ENCODE measurements at regions not wholly inside any gene's neighbourhood (a gene's known extent, or its start where the extent isn't known, plus 50 kb on each side); places are given as distances from the start of the nearest gene placed in this dataset.

DNA sequence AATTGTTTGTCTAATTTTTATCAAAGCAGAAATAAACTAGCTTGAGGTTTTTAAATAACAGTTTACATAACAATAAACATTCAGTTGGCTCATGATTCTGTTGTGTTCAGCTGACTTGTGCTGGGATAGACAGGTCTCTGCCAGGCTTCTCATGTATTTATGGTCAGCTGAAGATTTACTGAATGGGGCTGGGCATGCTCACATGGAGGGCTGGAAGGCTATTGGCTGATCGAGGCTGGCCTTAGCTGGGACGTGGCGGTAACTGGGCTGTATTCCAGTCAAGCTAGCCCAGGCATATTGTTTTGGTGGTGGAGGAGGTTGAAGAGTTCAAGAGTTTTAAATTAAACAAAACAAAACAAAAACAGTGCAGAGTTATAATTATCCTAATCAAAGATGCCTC lies 251.0 kb upstream of the MTPN start:
- POLR2A ChIA-PET, result no interaction called here
- WGBS (ENCODE audit: insufficient coverage), result 80% methylated on average over 1 of the region's 3 CpGs
- ATAC-seq (ENCODE audit: low read depth), result no peak
- TF ChIP-seq EZH2 (IDR thresholded peaks at IDR 0.05; ENCODE audit: borderline replicate concordance, insufficient read depth, low read depth, low read length, poor library complexity, severe bottlenecking) (no peak), CTCF (IDR thresholded peaks at IDR 0.05) (no peak)
- H3K27ac Mint-ChIP-seq, result no peak overlapping the region
- no peak overlapping the region for H3K4me3 Mint-ChIP-seq
- no peak overlapping the region for H3K27ac ChIP-seq (ENCODE audit: low read length in 2 of 2)
- H3K4me3 ChIP-seq (ENCODE audit: control extremely low read depth in 1 of 5, extremely low read depth in 1 of 5, insufficient read depth in 1 of 5, low read depth in 2 of 5, low read length in 4 of 5), result no peak overlapping the region
- H3K4me2 ChIP-seq (replicated peaks; ENCODE audit: low read depth, low read length, poor library complexity, severe bottlenecking), result no peak overlapping the region
- peaks cover 12% of the 10 kb centered on the region for H3K9me3 Mint-ChIP-seq (ENCODE audit: insufficient read depth)
- no peak overlapping the region for H2AFZ ChIP-seq (ENCODE audit: insufficient read depth, low read depth, low read length, poor library complexity, severe bottlenecking)
- no peak for DNase-seq
- H3K9ac ChIP-seq (ENCODE audit: low read length), result no peak overlapping the region
- H3K9me3 ChIP-seq (ENCODE audit: control extremely low read depth in 1 of 3, control insufficient read depth in 2 of 3, insufficient read depth in 1 of 3, low read length in 2 of 3), result peaks cover 0 to 11% (median 1%) of the 10 kb centered on the region in 3 donors
- intact Hi-C loops (cut with micrococcal nuclease), result no loop called here
- H4K20me1 ChIP-seq (ENCODE audit: control insufficient read depth, insufficient read depth, low read length, poor library complexity, severe bottlenecking), result no peaks in the 10 kb centered on the region
- H3K79me2 ChIP-seq (ENCODE audit: control insufficient read depth, insufficient read depth, low read length), result no peaks in the 10 kb centered on the region
- no peaks in the 10 kb centered on the region for H3K27me3 Mint-ChIP-seq
- no peaks in the 10 kb centered on the region for H3K4me1 Mint-ChIP-seq
- no peaks in the 10 kb centered on the region for H3K36me3 ChIP-seq (replicated peaks in 1 of 2; ENCODE audit: control extremely low read depth in 1 of 2, control insufficient read depth in 1 of 2, extremely low read depth in 1 of 2, insufficient read depth in 2 of 2, low read length in 1 of 2)
- H3K4me1 ChIP-seq (ENCODE audit: control insufficient read depth in 2 of 2, insufficient read depth in 2 of 2, low read length in 2 of 2), result no peaks in the 10 kb centered on the region
- H3K27me3 ChIP-seq (replicated peaks in 1 of 4; ENCODE audit: control extremely low read depth in 1 of 4, control insufficient read depth in 3 of 4, insufficient read depth in 4 of 4, low read length in 3 of 4), result no peaks in the 10 kb centered on the region
- CTCF ChIA-PET, result no interaction called here

DNA sequence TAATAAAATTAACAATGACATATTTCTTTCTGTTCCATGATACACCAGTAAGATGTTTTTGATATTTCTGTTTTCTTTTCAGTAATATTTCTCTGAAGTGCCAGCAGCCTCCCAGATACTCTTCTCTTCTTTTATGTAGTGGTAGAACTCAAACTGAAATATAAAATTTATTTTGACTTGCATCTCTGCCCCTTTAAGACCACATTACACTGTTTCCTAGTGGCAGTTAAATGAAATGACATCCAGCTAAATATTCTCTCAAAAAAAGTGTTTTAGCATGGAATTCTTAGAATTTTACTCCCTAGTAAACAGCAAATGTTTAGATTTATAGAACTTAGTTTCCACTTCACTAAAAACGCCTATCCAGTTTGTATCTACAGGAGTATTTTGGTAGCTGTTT lies 237.2 kb upstream of the MTPN start:
- ChIA-PET CTCF (no interaction called here), POLR2A (no interaction called here)
- TF ChIP-seq EZH2 (IDR thresholded peaks at IDR 0.05; ENCODE audit: borderline replicate concordance, insufficient read depth, low read depth, low read length, poor library complexity, severe bottlenecking) (no peak), CTCF (IDR thresholded peaks at IDR 0.05) (no peak)
- no peaks in the 10 kb centered on the region for H3K27me3 ChIP-seq (replicated peaks in 1 of 4; ENCODE audit: control extremely low read depth in 1 of 4, control insufficient read depth in 3 of 4, insufficient read depth in 4 of 4, low read length in 3 of 4)
- no peaks in the 10 kb centered on the region for H3K36me3 ChIP-seq (replicated peaks in 1 of 2; ENCODE audit: control extremely low read depth in 1 of 2, control insufficient read depth in 1 of 2, extremely low read depth in 1 of 2, insufficient read depth in 2 of 2, low read length in 1 of 2)
- intact Hi-C loops (cut with micrococcal nuclease), result no loop called here
- no peaks in the 10 kb centered on the region for H3K79me2 ChIP-seq (ENCODE audit: control insufficient read depth, insufficient read depth, low read length)
- H2AFZ ChIP-seq (ENCODE audit: insufficient read depth, low read depth, low read length, poor library complexity, severe bottlenecking), result no peak overlapping the region
- H3K27ac ChIP-seq (ENCODE audit: low read length in 2 of 2), result no peak overlapping the region
- Mint-ChIP-seq H3K27ac (no peak overlapping the region), H3K27me3 (no peaks in the 10 kb centered on the region), H3K4me1 (no peaks in the 10 kb centered on the region), H3K9me3 (ENCODE audit: insufficient read depth) (no peaks in the 10 kb centered on the region), H3K4me3 (no peak overlapping the region)
- ATAC-seq (ENCODE audit: low read depth), result no peak
- no CpG with 5 or more reads among the region's 1 CpG for WGBS (ENCODE audit: insufficient coverage)
- peaks cover 0 to 6% (median 3%) of the 10 kb centered on the region in 3 donors for H3K9me3 ChIP-seq (ENCODE audit: control extremely low read depth in 1 of 3, control insufficient read depth in 2 of 3, insufficient read depth in 1 of 3, low read length in 2 of 3)
- no peak overlapping the region for H3K4me3 ChIP-seq (ENCODE audit: control extremely low read depth in 1 of 5, extremely low read depth in 1 of 5, insufficient read depth in 1 of 5, low read depth in 2 of 5, low read length in 4 of 5)
- no peak overlapping the region for H3K4me2 ChIP-seq (replicated peaks; ENCODE audit: low read depth, low read length, poor library complexity, severe bottlenecking)
- no peak overlapping the region for H3K9ac ChIP-seq (ENCODE audit: low read length)
- no peak for DNase-seq
- H3K4me1 ChIP-seq (ENCODE audit: control insufficient read depth in 2 of 2, insufficient read depth in 2 of 2, low read length in 2 of 2), result no peaks in the 10 kb centered on the region
- no peaks in the 10 kb centered on the region for H4K20me1 ChIP-seq (ENCODE audit: control insufficient read depth, insufficient read depth, low read length, poor library complexity, severe bottlenecking)

Measured in B cell (primary cell).